Activated T-helper 17 cell treated with anti-CD3 and anti-CD28 coated beads, Interleukin-2, amount 50 U/mL, for 72 hours (primary cell): ENCODE measurements at regions not wholly inside any gene's neighbourhood (a gene's known extent, or its start where the extent isn't known, plus 50 kb on each side); places are given as distances from the start of the nearest gene placed in this dataset.

Experiments used
- ATAC-seq: fragments of 150-1000 bp; cut with Tn5 transposase; replicated peaks from 2 replicates; pipeline ENCODE4 v1.10.0; 2021; ENCODE audit warnings: mild to moderate bottlenecking, moderate library complexity
- H3K27ac Mint-ChIP-seq: one replicate; pipeline ENCODE4 v1.8.0; 2022; ENCODE audit warnings: mixed read lengths
- H3K27me3 Mint-ChIP-seq: one replicate; pipeline ENCODE4 v1.8.0; 2022; ENCODE audit warnings: mixed read lengths
- H3K36me3 Mint-ChIP-seq: one replicate; pipeline ENCODE4 v1.8.0; 2022; ENCODE audit warnings: low read depth, mild to moderate bottlenecking, mixed read lengths
- H3K4me1 Mint-ChIP-seq: one replicate; pipeline ENCODE4 v1.8.0; 2022; ENCODE audit warnings: mixed read lengths
- H3K4me3 Mint-ChIP-seq: one replicate; pipeline ENCODE4 v1.8.0; 2022; ENCODE audit warnings: mild to moderate bottlenecking, mixed read lengths
- H3K9me3 Mint-ChIP-seq: one replicate; pipeline ENCODE4 v1.8.0; 2022; ENCODE audit warnings: mixed read lengths

GRCh38 chr19:27909185-27909840 lies 1303.6 kb downstream of the UQCRFS1 start:
- Mint-ChIP-seq H3K36me3 (no peaks in the 10 kb centered on the region), H3K4me3 (no peak overlapping the region), H3K4me1 (no peaks in the 10 kb centered on the region), H3K27ac (no peak overlapping the region), H3K9me3 (no peaks in the 10 kb centered on the region), H3K27me3 (no peaks in the 10 kb centered on the region)
- no peak for ATAC-seq

DNA sequence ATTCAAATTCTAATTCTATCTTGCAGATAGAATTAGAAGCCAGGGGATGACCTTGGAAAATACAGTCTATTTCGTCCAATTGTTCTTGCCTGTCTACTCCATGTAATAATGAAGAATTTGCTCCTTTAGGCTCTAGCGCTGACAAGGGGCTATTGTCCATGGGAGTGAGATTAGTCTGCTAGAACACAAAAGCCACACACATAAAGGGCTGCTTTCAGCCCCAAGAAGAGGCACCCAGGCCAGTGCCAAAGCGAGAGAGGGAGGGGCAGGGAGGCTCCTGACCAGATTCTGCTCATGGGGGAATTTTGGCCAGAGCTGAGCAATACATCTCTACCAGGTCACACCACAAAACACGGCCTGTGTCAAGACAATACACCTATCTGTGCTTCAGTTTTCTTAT lies 1306.9 kb downstream of the UQCRFS1 start:
- Mint-ChIP-seq H3K27me3 (no peaks in the 10 kb centered on the region), H3K9me3 (no peaks in the 10 kb centered on the region), H3K27ac (no peak overlapping the region), H3K4me1 (no peaks in the 10 kb centered on the region), H3K36me3 (no peaks in the 10 kb centered on the region), H3K4me3 (no peak overlapping the region)
- ATAC-seq = no peak

GRCh38 chr19:27905074-27905473 lies 1307.9 kb downstream of the UQCRFS1 start:
- H3K9me3 Mint-ChIP-seq = no peaks in the 10 kb centered on the region
- no peak overlapping the region for H3K4me3 Mint-ChIP-seq
- H3K27me3 Mint-ChIP-seq = no peaks in the 10 kb centered on the region
- ATAC-seq = no peak
- H3K36me3 Mint-ChIP-seq = no peaks in the 10 kb centered on the region
- H3K27ac Mint-ChIP-seq = no peak overlapping the region
- no peaks in the 10 kb centered on the region for H3K4me1 Mint-ChIP-seq

GRCh38 chr19:27901078-27901477 lies 1311.9 kb downstream of the UQCRFS1 start:
- Mint-ChIP-seq H3K27ac (no peak overlapping the region), H3K36me3 (no peaks in the 10 kb centered on the region), H3K4me1 (no peaks in the 10 kb centered on the region), H3K27me3 (no peaks in the 10 kb centered on the region), H3K9me3 (no peaks in the 10 kb centered on the region), H3K4me3 (no peak overlapping the region)
- ATAC-seq = no peak

DNA sequence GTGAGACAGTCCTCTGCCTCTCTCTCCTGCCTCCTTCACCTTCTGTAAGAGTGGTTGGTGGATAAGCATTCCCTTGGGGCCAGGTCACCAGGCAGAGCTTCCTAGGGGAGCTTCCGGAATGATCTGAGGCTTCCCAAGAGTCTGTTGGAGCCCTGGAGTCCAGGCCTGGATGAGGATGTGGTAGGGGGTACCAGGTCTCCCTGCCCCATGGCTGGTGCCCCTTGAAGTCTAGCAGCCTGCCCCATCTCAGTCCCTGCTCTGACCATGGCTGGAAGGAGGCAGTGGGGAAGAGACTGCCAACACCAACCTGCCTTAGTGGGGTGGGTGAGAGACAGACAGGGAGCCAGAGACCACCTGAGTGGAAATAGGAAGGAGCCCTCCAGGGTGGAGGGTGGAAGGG lies 1316.9 kb downstream of the UQCRFS1 start:
- no peak overlapping the region for H3K4me3 Mint-ChIP-seq
- ATAC-seq = no peak
- H3K27me3 Mint-ChIP-seq = no peaks in the 10 kb centered on the region
- H3K4me1 Mint-ChIP-seq = no peaks in the 10 kb centered on the region
- H3K9me3 Mint-ChIP-seq = peaks cover 3% of the 10 kb centered on the region
- H3K27ac Mint-ChIP-seq = no peak overlapping the region
- H3K36me3 Mint-ChIP-seq = no peaks in the 10 kb centered on the region

- H3K4me3 Mint-ChIP-seq = no peak overlapping the region
- no peaks in the 10 kb centered on the region for H3K27me3 Mint-ChIP-seq
- peaks cover 3% of the 10 kb centered on the region for H3K9me3 Mint-ChIP-seq
Observed at GRCh38 chr19:27894906-27895754, 1317.8 kb downstream of the UQCRFS1 start.

DNA sequence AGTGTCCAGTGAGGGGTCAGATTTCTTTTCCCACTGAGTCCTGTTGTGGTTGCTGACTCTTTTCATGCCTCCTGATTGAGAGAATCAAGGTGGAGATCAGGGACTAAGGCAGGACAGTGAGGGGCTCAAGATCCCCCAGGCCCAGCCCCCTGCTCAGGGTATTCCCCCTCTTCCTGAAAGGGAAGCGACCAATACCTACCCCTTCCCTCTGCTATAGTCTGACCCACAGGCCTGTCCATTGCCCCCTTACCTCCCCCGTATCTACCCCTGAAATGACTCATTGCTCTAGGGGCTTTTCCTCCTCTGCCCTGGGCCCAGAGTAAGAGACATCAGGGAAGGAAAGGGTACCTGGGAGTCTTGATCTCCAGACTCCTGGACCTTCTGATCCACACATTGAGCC lies 1320.5 kb downstream of the UQCRFS1 start:
- H3K27me3 Mint-ChIP-seq = no peaks in the 10 kb centered on the region

More at GRCh38 chr19:27894906-27895754, 1317.8 kb downstream of the UQCRFS1 start:
- Mint-ChIP-seq H3K36me3 (no peaks in the 10 kb centered on the region), H3K4me1 (no peaks in the 10 kb centered on the region), H3K27ac (no peak overlapping the region)
- no peak for ATAC-seq

DNA sequence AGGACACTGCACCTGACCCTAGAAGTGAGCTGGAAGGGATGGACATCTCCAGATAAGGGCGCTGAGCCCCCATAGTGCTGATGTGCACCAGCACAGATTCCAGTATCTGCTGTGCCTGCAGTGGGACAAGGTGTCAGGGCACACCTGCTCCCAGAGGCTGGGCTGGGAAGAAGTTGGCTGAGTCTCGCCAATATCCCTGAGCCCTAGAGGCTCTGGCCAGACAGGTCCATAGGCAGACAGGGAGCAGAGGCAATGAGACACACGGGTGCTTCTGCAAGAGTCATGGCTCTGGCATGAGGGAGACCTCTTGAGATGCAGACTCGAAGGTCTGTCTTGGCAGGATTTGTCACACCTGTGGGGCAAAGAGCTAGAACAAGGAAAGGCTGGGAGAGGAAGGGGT lies 1321.5 kb downstream of the UQCRFS1 start:
- Mint-ChIP-seq H3K27me3 (no peaks in the 10 kb centered on the region), H3K4me1 (no peaks in the 10 kb centered on the region), H3K4me3 (no peak overlapping the region), H3K27ac (no peak overlapping the region), H3K9me3 (peaks cover 14% of the 10 kb centered on the region), H3K36me3 (no peaks in the 10 kb centered on the region)
- ATAC-seq = no peak

More for the DNA sequence above, 1320.5 kb downstream of the UQCRFS1 start:
- H3K9me3 Mint-ChIP-seq = peaks cover 3% of the 10 kb centered on the region
- no peaks in the 10 kb centered on the region for H3K4me1 Mint-ChIP-seq
- H3K27ac Mint-ChIP-seq = no peak overlapping the region
- no peak overlapping the region for H3K4me3 Mint-ChIP-seq
- ATAC-seq = no peak
- no peaks in the 10 kb centered on the region for H3K36me3 Mint-ChIP-seq

- no peak for ATAC-seq
- H3K4me1 Mint-ChIP-seq = no peaks in the 10 kb centered on the region
- H3K9me3 Mint-ChIP-seq = peaks cover 17% of the 10 kb centered on the region
- no peak overlapping the region for H3K27ac Mint-ChIP-seq
- H3K36me3 Mint-ChIP-seq = no peaks in the 10 kb centered on the region
- no peak overlapping the region for H3K4me3 Mint-ChIP-seq
- no peaks in the 10 kb centered on the region for H3K27me3 Mint-ChIP-seq
Observed at GRCh38 chr19:27890696-27891095, 1322.3 kb downstream of the UQCRFS1 start.

DNA sequence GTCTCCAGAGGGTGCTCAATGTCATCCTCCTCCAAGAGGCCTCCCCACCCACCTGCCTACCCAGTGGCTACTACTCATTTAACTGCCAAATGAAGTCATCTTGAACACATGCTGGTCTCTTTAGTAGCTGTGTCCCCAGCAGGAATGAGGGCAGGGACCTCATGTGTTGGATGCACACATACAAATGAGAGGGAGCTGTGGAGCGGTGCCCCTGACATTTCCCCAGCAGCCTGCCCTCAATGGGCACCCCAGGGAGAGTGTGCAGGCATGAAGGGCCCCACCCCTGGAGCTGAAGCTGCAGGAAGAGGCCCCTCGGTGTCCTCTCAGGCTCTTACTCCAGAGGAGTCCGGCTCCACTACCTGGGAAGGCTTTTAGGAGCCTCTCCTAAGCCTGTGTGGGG lies 1322.7 kb downstream of the UQCRFS1 start:
- Mint-ChIP-seq H3K4me1 (no peaks in the 10 kb centered on the region), H3K36me3 (no peaks in the 10 kb centered on the region), H3K4me3 (no peak overlapping the region), H3K27me3 (no peaks in the 10 kb centered on the region), H3K9me3 (peaks cover 18% of the 10 kb centered on the region), H3K27ac (no peak overlapping the region)
- no peak for ATAC-seq

- Mint-ChIP-seq H3K27me3 (no peaks in the 10 kb centered on the region), H3K36me3 (no peaks in the 10 kb centered on the region), H3K4me1 (no peaks in the 10 kb centered on the region), H3K9me3 (peaks cover 18% of the 10 kb centered on the region), H3K27ac (no peak overlapping the region), H3K4me3 (no peak overlapping the region)
- no peak for ATAC-seq
Observed at GRCh38 chr19:27889156-27889555, 1323.8 kb downstream of the UQCRFS1 start.

DNA sequence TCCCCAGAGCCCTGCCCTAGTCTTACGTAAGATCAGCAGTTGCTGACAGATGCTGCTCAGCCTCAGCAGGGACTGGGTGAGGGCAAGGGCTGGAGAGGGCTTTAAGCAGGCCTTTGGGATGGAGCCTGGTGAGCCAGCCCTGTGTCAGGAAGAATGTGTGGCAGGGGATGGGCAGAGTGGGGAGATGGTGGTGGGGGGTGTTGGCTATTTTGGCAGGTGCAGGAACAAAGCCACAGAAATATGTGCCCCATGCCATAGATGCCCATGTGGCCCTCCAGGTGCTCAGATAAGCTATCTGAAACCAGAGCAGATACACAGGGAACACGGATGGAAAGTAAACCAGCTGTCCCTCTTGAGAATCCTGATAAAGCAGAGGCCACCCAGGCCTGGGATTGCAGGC lies 1325.0 kb downstream of the UQCRFS1 start:
- H3K4me1 Mint-ChIP-seq = no peaks in the 10 kb centered on the region
- ATAC-seq = no peak

GRCh38 chr19:27885359-27885758 lies 1327.6 kb downstream of the UQCRFS1 start:
- Mint-ChIP-seq H3K27ac (no peak overlapping the region), H3K27me3 (no peaks in the 10 kb centered on the region), H3K4me1 (no peaks in the 10 kb centered on the region), H3K9me3 (peaks cover 24% of the 10 kb centered on the region), H3K36me3 (no peaks in the 10 kb centered on the region), H3K4me3 (no peak overlapping the region)
- ATAC-seq = no peak

More for the DNA sequence above, 1325.0 kb downstream of the UQCRFS1 start:
- no peak overlapping the region for H3K27ac Mint-ChIP-seq
- H3K9me3 Mint-ChIP-seq = peaks cover 21% of the 10 kb centered on the region
- no peaks in the 10 kb centered on the region for H3K27me3 Mint-ChIP-seq
- H3K4me3 Mint-ChIP-seq = no peak overlapping the region
- no peaks in the 10 kb centered on the region for H3K36me3 Mint-ChIP-seq

DNA sequence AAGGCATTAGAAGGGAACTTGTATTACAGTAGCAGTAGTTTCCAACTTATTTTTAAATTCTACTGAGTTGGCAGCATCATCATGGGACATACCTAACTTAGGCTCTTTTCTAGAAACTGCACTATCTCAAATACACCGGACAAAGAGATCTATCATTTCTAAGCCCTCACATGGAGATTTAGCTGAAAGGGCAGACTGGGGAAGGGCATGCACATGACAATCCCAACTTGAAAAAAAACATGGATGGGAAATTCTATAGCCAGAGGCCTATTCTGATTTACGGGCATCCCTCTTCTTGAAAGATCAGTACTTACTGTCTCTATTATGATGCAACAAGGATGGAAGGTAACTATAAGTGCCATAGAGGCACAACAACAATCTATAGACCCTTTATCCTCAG lies 1328.6 kb downstream of the UQCRFS1 start:
- H3K4me3 Mint-ChIP-seq = no peak overlapping the region
- H3K27me3 Mint-ChIP-seq = no peaks in the 10 kb centered on the region
- peaks cover 24% of the 10 kb centered on the region for H3K9me3 Mint-ChIP-seq
- H3K36me3 Mint-ChIP-seq = no peaks in the 10 kb centered on the region
- no peak overlapping the region for H3K27ac Mint-ChIP-seq
- no peaks in the 10 kb centered on the region for H3K4me1 Mint-ChIP-seq
- no peak for ATAC-seq

- no peaks in the 10 kb centered on the region for H3K36me3 Mint-ChIP-seq
- no peaks in the 10 kb centered on the region for H3K27me3 Mint-ChIP-seq
- no peak overlapping the region for H3K4me3 Mint-ChIP-seq
- no peak for ATAC-seq
- H3K27ac Mint-ChIP-seq = no peak overlapping the region
- peaks cover 27% of the 10 kb centered on the region for H3K9me3 Mint-ChIP-seq
- no peaks in the 10 kb centered on the region for H3K4me1 Mint-ChIP-seq
Observed at GRCh38 chr19:27881213-27881612, 1331.7 kb downstream of the UQCRFS1 start.
